ENCODE measurements at regions not wholly inside any gene's neighbourhood (a gene's known extent, or its start where the extent isn't known, plus 50 kb on each side); places are given as distances from the start of the nearest gene placed in this dataset.

DNA sequence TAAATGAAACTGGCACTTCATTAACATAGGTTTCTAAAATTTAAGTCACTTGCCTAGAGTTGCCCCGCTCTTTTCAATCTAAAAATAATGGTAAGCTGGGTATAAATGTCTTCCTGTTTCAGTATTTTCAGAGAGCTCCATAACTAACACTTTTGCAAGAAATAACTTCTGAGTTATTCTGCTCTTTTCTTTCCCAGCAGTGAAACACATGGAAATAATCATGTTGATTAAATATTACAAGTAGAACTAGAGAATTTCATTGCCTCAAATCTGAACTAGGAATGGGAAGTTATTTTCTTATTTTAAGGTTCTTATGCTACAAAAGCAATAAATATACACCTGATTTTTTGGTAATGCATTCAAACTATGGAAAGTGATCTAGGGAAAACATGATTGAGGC, 257.4 kb downstream of the IKZF2 start:
- Mint-ChIP-seq H3K4me1 (ENCODE audit: low read depth, unreplicated experiment) (no peaks in the 10 kb centered on the region), H3K27me3 (ENCODE audit: low read depth, unreplicated experiment) (no peaks in the 10 kb centered on the region)
- no peaks in the 10 kb centered on the region for H3K36me3 ChIP-seq (ENCODE audit: insufficient read depth, low read length)

DNA sequence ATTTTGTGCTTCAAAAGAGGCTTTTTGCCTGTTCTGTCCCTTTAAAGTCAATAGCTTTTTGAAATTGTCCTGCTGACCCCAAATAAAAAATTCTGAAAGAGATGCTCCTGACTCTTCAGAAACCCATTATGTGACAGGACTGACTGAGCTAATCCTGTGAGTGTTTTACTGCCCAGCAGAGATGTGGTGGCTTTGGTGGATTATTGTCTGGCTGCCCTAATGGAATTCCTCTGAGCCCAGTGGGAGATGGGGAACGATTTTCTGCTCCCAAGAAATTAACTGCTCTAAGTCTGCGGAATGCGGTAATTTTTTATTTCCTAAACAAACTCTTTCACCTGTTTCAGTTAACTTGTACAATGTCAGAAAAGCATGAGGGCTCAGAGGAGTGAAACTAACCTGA, 258.2 kb downstream of the IKZF2 start:
- Histone ChIP-seq H3K9ac (ENCODE audit: low read length) (no peak overlapping the region), H3K79me2 (ENCODE audit: insufficient read depth, low read length) (no peaks in the 10 kb centered on the region), H3K36me3 (ENCODE audit: insufficient read depth, low read length) (no peaks in the 10 kb centered on the region), H3K9me3 (ENCODE audit: insufficient read depth, low read depth, low read length) (no peaks in the 10 kb centered on the region), H3K4me3 (ENCODE audit: insufficient read depth, low read depth, low read length) (no peak overlapping the region), H3K4me2 (ENCODE audit: low read length) (no peak overlapping the region), H4K20me1 (ENCODE audit: insufficient read depth, low read length) (no peaks in the 10 kb centered on the region), H2AFZ (ENCODE audit: low read depth, low read length) (no peak overlapping the region), H3K27ac (ENCODE audit: low read depth, low read length) (no peak overlapping the region), H3K27me3 (ENCODE audit: insufficient read depth, low read length) (peaks cover 2% of the 10 kb centered on the region), H3K4me1 (ENCODE audit: insufficient read depth, low read length) (no peaks in the 10 kb centered on the region)
- Mint-ChIP-seq H3K4me1 (ENCODE audit: low read depth, unreplicated experiment) (no peaks in the 10 kb centered on the region), H3K27me3 (ENCODE audit: low read depth, unreplicated experiment) (no peaks in the 10 kb centered on the region), H3K27ac (ENCODE audit: unreplicated experiment) (no peak overlapping the region), H3K4me3 (ENCODE audit: unreplicated experiment) (no peak overlapping the region), H3K9me3 (ENCODE audit: unreplicated experiment) (no peaks in the 10 kb centered on the region), H3K36me3 (ENCODE audit: low read depth, unreplicated experiment) (no peaks in the 10 kb centered on the region)
- no peak for DNase-seq (ENCODE audit: low read depth)
- TF ChIP-seq EZH2 (IDR thresholded peaks at IDR 0.05; ENCODE audit: insufficient read depth, low read length) (no peak), CTCF (IDR thresholded peaks at IDR 0.05; ENCODE audit: insufficient read depth, low read depth, low read length) (no peak)
- no peak for FAIRE-seq

More for the DNA sequence above, 257.4 kb downstream of the IKZF2 start:
- no peaks in the 10 kb centered on the region for H4K20me1 ChIP-seq (ENCODE audit: insufficient read depth, low read length)
- FAIRE-seq, result no peak
- H3K4me2 ChIP-seq (ENCODE audit: low read length), result no peak overlapping the region
- H3K27ac Mint-ChIP-seq (ENCODE audit: unreplicated experiment), result no peak overlapping the region
- no peaks in the 10 kb centered on the region for H3K79me2 ChIP-seq (ENCODE audit: insufficient read depth, low read length)
- no peak overlapping the region for H2AFZ ChIP-seq (ENCODE audit: low read depth, low read length)
- TF ChIP-seq EZH2 (IDR thresholded peaks at IDR 0.05; ENCODE audit: insufficient read depth, low read length) (no peak), CTCF (IDR thresholded peaks at IDR 0.05; ENCODE audit: insufficient read depth, low read depth, low read length) (no peak)
- no peaks in the 10 kb centered on the region for H3K36me3 Mint-ChIP-seq (ENCODE audit: low read depth, unreplicated experiment)
- H3K9me3 Mint-ChIP-seq (ENCODE audit: unreplicated experiment), result no peaks in the 10 kb centered on the region
- H3K27ac ChIP-seq (ENCODE audit: low read depth, low read length), result no peak overlapping the region
- no peaks in the 10 kb centered on the region for H3K9me3 ChIP-seq (ENCODE audit: insufficient read depth, low read depth, low read length)
- no peak overlapping the region for H3K4me3 Mint-ChIP-seq (ENCODE audit: unreplicated experiment)
- no peak for DNase-seq (ENCODE audit: low read depth)
- H3K27me3 ChIP-seq (ENCODE audit: insufficient read depth, low read length), result peaks cover 2% of the 10 kb centered on the region
- H3K4me3 ChIP-seq (ENCODE audit: insufficient read depth, low read depth, low read length), result no peak overlapping the region
- H3K9ac ChIP-seq (ENCODE audit: low read length), result no peak overlapping the region
- H3K4me1 ChIP-seq (ENCODE audit: insufficient read depth, low read length), result no peaks in the 10 kb centered on the region

DNA sequence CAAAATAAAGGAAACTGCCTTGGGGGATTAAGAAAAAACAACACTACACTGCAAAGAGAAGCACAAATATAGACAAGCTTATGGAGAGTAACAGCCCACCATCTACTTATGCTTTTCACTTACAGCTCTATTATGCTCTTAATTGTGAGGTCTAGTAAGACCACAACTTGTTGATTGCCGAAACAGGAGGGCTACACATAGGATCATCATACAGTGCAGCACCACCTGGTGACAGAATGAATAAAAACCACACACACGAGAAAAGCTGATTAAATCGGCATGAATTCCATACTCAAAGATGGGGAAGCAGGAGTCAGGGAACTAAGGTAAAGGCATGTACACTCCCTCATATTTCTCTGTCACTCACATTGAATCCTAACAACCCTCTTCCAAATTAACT, 259.2 kb downstream of the IKZF2 start:
- Mint-ChIP-seq H3K27ac (ENCODE audit: unreplicated experiment) (no peak overlapping the region), H3K4me1 (ENCODE audit: low read depth, unreplicated experiment) (no peaks in the 10 kb centered on the region), H3K9me3 (ENCODE audit: unreplicated experiment) (no peaks in the 10 kb centered on the region), H3K27me3 (ENCODE audit: low read depth, unreplicated experiment) (no peaks in the 10 kb centered on the region), H3K36me3 (ENCODE audit: low read depth, unreplicated experiment) (no peaks in the 10 kb centered on the region), H3K4me3 (ENCODE audit: unreplicated experiment) (no peak overlapping the region)
- DNase-seq (ENCODE audit: low read depth) (peak; percentile 38), FAIRE-seq (peak; percentile 85)
- H3K9me3 ChIP-seq (ENCODE audit: insufficient read depth, low read depth, low read length), result no peaks in the 10 kb centered on the region
- no peak overlapping the region for H3K4me2 ChIP-seq (ENCODE audit: low read length)
- no peaks in the 10 kb centered on the region for H3K4me1 ChIP-seq (ENCODE audit: insufficient read depth, low read length)
- no peak overlapping the region for H3K9ac ChIP-seq (ENCODE audit: low read length)
- TF ChIP-seq EZH2 (IDR thresholded peaks at IDR 0.05; ENCODE audit: insufficient read depth, low read length) (no peak), CTCF (IDR thresholded peaks at IDR 0.05; ENCODE audit: insufficient read depth, low read depth, low read length) (peak; percentile 51)
- no peak overlapping the region for H3K4me3 ChIP-seq (ENCODE audit: insufficient read depth, low read depth, low read length)
- no peaks in the 10 kb centered on the region for H3K79me2 ChIP-seq (ENCODE audit: insufficient read depth, low read length)
- H2AFZ ChIP-seq (ENCODE audit: low read depth, low read length), result peak overlapping the region; percentile 19
- no peak overlapping the region for H3K27ac ChIP-seq (ENCODE audit: low read depth, low read length)
- H3K36me3 ChIP-seq (ENCODE audit: insufficient read depth, low read length), result no peaks in the 10 kb centered on the region
- no peaks in the 10 kb centered on the region for H4K20me1 ChIP-seq (ENCODE audit: insufficient read depth, low read length)
- no peaks in the 10 kb centered on the region for H3K27me3 ChIP-seq (ENCODE audit: insufficient read depth, low read length)
